Urinary bladder (tissue), 3 donors: ENCODE measurements at regions not wholly inside any gene's neighbourhood (a gene's known extent, or its start where the extent isn't known, plus 50 kb on each side); places are given as distances from the start of the nearest gene placed in this dataset.

ENCODE experiments used
- DNase-seq: peaks from one replicate; pipeline ENCODE4 v3.0.0-alpha.2; 2015; ENCODE audit errors: extremely low spot score
- H3K27ac ChIP-seq: one replicate; pipeline ENCODE4 v1.5.1; 2013; ENCODE audit warnings: low read depth, mild to moderate bottlenecking, moderate library complexity
- H3K36me3 ChIP-seq: one replicate; pipeline ENCODE4 v1.6.1; 2013; ENCODE audit warnings: mild to moderate bottlenecking, moderate library complexity; ENCODE audit not compliant: insufficient read depth
- H3K4me1 ChIP-seq: one replicate; pipeline ENCODE4 v1.6.1; 2013; ENCODE audit warnings: mild to moderate bottlenecking, moderate library complexity; ENCODE audit not compliant: insufficient read depth
- H3K4me3 ChIP-seq: one replicate; pipeline ENCODE4 v1.5.1; 2013; ENCODE audit warnings: low read depth, low read length
- WGBS: extraction: QIAGEN DNeasy Blood & Tissue Kit; methylation state at CpG from one replicate; pipeline ENCODE4 v1.1.7; 2013; 5-methylcytosine and 5-hydroxymethylcytosine counted together
- donor health status: healthy with polysubstance abuse.
- donor health status: healthy.

GRCh38 chr2:188897096-188897495 lies 77.1 kb upstream of the COL3A1 start:
- Histone ChIP-seq H3K4me1 (no peaks in the 10 kb centered on the region), H3K36me3 (no peaks in the 10 kb centered on the region), H3K27ac (peak overlapping the region; percentile 59), H3K4me3 (no peak overlapping the region)
- 22% methylated on average over 3 of the region's 3 CpGs for WGBS
- DNase-seq, result no peak

- 49% methylated on average over 4 of the region's 4 CpGs for WGBS
- H3K36me3 ChIP-seq, result no peaks in the 10 kb centered on the region
- peak; percentile 61 for DNase-seq
- no peaks in the 10 kb centered on the region for H3K4me1 ChIP-seq
- no peak overlapping the region for H3K27ac ChIP-seq
- no peak overlapping the region for H3K4me3 ChIP-seq
Observed at GRCh38 chr2:188898261-188898660, 75.9 kb upstream of the COL3A1 start.

GRCh38 chr2:188902901-188903491 lies 71.2 kb upstream of the COL3A1 start:
- no peaks in the 10 kb centered on the region for H3K36me3 ChIP-seq
- peak overlapping the region; percentile 38 for H3K27ac ChIP-seq

GRCh38 chr2:188903740-188904139 lies 70.4 kb upstream of the COL3A1 start:
- WGBS, result 96% methylated on average over 1 of the region's 1 CpG
- H3K27ac ChIP-seq, result no peak overlapping the region
- H3K4me1 ChIP-seq, result no peaks in the 10 kb centered on the region

More at GRCh38 chr2:188902901-188903491, 71.2 kb upstream of the COL3A1 start:
- Histone ChIP-seq H3K4me1 (no peaks in the 10 kb centered on the region), H3K4me3 (no peak overlapping the region)
- 48% methylated on average over 3 of the region's 3 CpGs for WGBS
- no peak for DNase-seq

GRCh38 chr2:188909036-188909435 lies 65.1 kb upstream of the COL3A1 start:
- Histone ChIP-seq H3K36me3 (no peaks in the 10 kb centered on the region), H3K27ac (no peak overlapping the region), H3K4me3 (no peak overlapping the region), H3K4me1 (no peaks in the 10 kb centered on the region)
- no peak for DNase-seq
- 86% methylated on average over 3 of the region's 3 CpGs for WGBS

More at GRCh38 chr2:188903740-188904139, 70.4 kb upstream of the COL3A1 start:
- no peak for DNase-seq
- H3K36me3 ChIP-seq, result no peaks in the 10 kb centered on the region
- no peak overlapping the region for H3K4me3 ChIP-seq

- Histone ChIP-seq H3K4me3 (no peak overlapping the region), H3K36me3 (no peaks in the 10 kb centered on the region), H3K4me1 (no peaks in the 10 kb centered on the region), H3K27ac (no peak overlapping the region)
- DNase-seq, result no peak
Observed at GRCh38 chr2:188916736-188917135, 57.4 kb upstream of the COL3A1 start.

DNA sequence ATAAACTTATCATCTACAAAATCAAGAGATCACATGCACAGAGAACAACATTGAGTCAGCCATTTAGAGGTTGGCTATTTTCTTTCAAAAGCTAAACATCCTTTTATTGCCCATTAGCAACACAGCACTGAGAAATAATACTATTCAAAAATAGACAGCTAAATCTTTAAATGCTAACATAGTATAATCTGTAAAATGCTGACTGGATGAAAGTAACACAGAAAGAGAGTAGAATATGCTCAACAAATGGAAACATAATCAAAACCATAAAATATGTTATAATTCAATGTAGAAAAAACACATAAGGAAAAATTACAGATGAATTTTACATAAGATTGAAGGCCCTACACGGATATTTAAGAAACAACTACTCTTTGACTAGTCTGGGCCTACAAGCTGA lies 56.5 kb upstream of the COL3A1 start:
- WGBS, result 95% methylated on average over 1 of the region's 1 CpG
- DNase-seq, result no peak
- no peak overlapping the region for H3K27ac ChIP-seq

DNA sequence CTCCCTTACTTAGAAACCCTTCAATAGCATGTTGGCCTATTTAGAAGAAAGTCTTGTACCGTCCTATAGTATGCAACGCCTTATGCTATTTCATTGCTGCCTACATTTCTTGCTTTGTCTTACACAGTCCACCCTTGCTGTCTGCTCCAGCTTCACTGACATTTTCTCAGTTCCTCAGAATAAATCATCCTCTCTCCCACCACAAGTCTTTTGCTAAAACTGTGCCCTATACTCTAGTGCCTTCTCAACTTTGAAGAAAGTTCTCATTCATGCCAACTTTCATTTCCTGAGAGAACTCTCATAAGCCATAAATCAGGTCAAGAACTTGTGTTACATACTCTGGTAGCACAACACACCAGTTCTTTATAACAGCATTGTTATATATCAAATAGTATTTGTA lies 54.3 kb upstream of the COL3A1 start:
- no peaks in the 10 kb centered on the region for H3K36me3 ChIP-seq
- WGBS, result 90% methylated on average over 2 of the region's 2 CpGs
- no peak overlapping the region for H3K4me3 ChIP-seq
- H3K27ac ChIP-seq, result no peak overlapping the region
- peaks cover 1% of the 10 kb centered on the region for H3K4me1 ChIP-seq
- DNase-seq, result no peak

More for the DNA sequence above, 56.5 kb upstream of the COL3A1 start:
- no peaks in the 10 kb centered on the region for H3K36me3 ChIP-seq
- H3K4me3 ChIP-seq, result no peak overlapping the region
- H3K4me1 ChIP-seq, result peaks cover 1% of the 10 kb centered on the region

DNA sequence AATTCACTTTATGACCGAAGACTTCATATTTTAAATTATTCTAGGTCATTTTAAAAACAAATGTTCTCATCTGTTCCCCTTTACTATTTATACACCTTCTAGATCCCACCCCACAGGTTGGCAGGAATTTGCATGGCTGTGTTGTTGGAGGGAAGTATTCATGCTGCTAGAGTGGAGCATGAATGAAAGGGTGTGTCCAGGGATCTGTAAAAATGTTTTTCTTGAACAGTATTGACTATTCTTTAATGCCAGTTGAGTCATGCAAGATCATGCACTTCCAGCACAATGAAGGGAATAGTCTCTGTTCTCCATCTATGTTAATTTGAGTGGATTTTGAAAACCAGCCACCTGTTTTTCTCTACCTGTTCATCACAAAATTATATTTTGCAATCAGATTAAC lies 52.0 kb upstream of the COL3A1 start:
- H3K27ac ChIP-seq, result no peak overlapping the region
- no peak for DNase-seq
- no peak overlapping the region for H3K4me3 ChIP-seq
- 96% methylated on average over 1 of the region's 1 CpG for WGBS
- no peaks in the 10 kb centered on the region for H3K36me3 ChIP-seq
- peaks cover 1% of the 10 kb centered on the region for H3K4me1 ChIP-seq
